OCI-LY1 (cell line): ENCODE measurements at regions not wholly inside any gene's neighbourhood (a gene's known extent, or its start where the extent isn't known, plus 50 kb on each side); places are given as distances from the start of the nearest gene placed in this dataset.
"Not testable (repeated sequence)": the region's sequence is repeated elsewhere in the genome, so short reads cannot be mapped to it uniquely, and the experiment has no call there.

ENCODE experiments used
- H2AFZ ChIP-seq: fragments of 200-600 bp; sonication (generic), shearing (Covaris generic); 2 replicates; pipeline ENCODE4 v1.6.0; 2014; ENCODE audit warnings: antibody characterized with exemption, mild to moderate bottlenecking, low read length
- H3F3A ChIP-seq: fragments of 200-600 bp; sonication (generic), shearing (Covaris generic); 2 replicates; pipeline ENCODE4 v1.6.0; 2014; ENCODE audit warnings: mild to moderate bottlenecking, antibody characterized with exemption, low read length, moderate library complexity; ENCODE audit not compliant: insufficient read depth
- H3K27ac ChIP-seq: fragments of 200-600 bp; sonication (generic); 2 replicates; pipeline ENCODE4 v1.5.1; 2014; ENCODE audit warnings: low read length, mixed run types, mild to moderate bottlenecking, low read depth; ENCODE audit not compliant: poor library complexity, severe bottlenecking
- H3K27me3 ChIP-seq: fragments of 200-600 bp; sonication (generic); 2 replicates; pipeline ENCODE4 v1.6.0; 2014; ENCODE audit warnings: antibody characterized with exemption, mild to moderate bottlenecking, low read length, moderate library complexity; ENCODE audit not compliant: insufficient read depth
- H3K36me3 ChIP-seq: fragments of 200-600 bp; sonication (generic); 2 replicates; pipeline ENCODE4 v1.6.1; 2014; ENCODE audit warnings: mild to moderate bottlenecking, antibody characterized with exemption, low read length, moderate library complexity, mixed read lengths; ENCODE audit not compliant: insufficient read depth
- H3K4me1 ChIP-seq: fragments of 200-600 bp; sonication (generic); 2 replicates; pipeline ENCODE4 v1.5.1; 2014; ENCODE audit warnings: mild to moderate bottlenecking, low read length, moderate library complexity; ENCODE audit not compliant: insufficient read depth, severe bottlenecking
- H3K4me2 ChIP-seq: fragments of 200-600 bp; sonication (generic), shearing (Covaris generic); 2 replicates; pipeline ENCODE4 v1.6.1; 2014; ENCODE audit warnings: low read length
- H3K4me3 ChIP-seq: fragments of 200-600 bp; sonication (generic); 2 replicates; pipeline ENCODE4 v1.5.1; 2014; ENCODE audit warnings: low read length, low read depth, mild to moderate bottlenecking, mixed read lengths; ENCODE audit not compliant: poor library complexity, severe bottlenecking
- H3K79me2 ChIP-seq: fragments of 200-600 bp; shearing (Covaris generic); 2 replicates; pipeline ENCODE4 v1.6.1; 2016; ENCODE audit warnings: mixed run types, low read length, mixed read lengths; ENCODE audit not compliant: insufficient read depth
- H3K9ac ChIP-seq: fragments of 200-600 bp; sonication (generic), shearing (Covaris generic); 2 replicates; pipeline ENCODE4 v1.6.1; 2014; ENCODE audit warnings: mild to moderate bottlenecking, low read length, mixed read lengths
- H3K9me2 ChIP-seq: fragments of 200-600 bp; sonication (generic), shearing (Covaris generic); 2 replicates; pipeline ENCODE4 v1.6.1; 2014; ENCODE audit warnings: low read depth, mild to moderate bottlenecking, low read length, mixed read lengths
- H3K9me3 ChIP-seq: fragments of 200-600 bp; shearing (Covaris generic); 2 replicates; pipeline ENCODE4 v1.6.1; 2014; ENCODE audit warnings: low read length, mixed read lengths
- H4K20me1 ChIP-seq: fragments of 200-600 bp; sonication (generic), shearing (Covaris generic); 2 replicates; pipeline ENCODE4 v1.6.0; 2016; ENCODE audit warnings: mild to moderate bottlenecking, low read length; ENCODE audit not compliant: insufficient read depth
- EZH2 ChIP-seq: fragments of 200-600 bp; sonication (generic), shearing (Covaris generic); IDR thresholded peaks from 2 replicates; pipeline ENCODE4 v1.8.0; 2017; ENCODE audit warnings: borderline replicate concordance, mixed run types, mild to moderate bottlenecking, antibody characterized with exemption, low read length, moderate library complexity, mixed read lengths
- TF ChIP-seq, protein P1 (sequence below): fragments of 200-600 bp; sonication (generic), shearing (Covaris generic); IDR thresholded peaks from 2 replicates; pipeline ENCODE4 v1.5.1; 2017; ENCODE audit warnings: mild to moderate bottlenecking, antibody characterized with exemption, low read length, moderate library complexity, mixed read lengths

DNA sequence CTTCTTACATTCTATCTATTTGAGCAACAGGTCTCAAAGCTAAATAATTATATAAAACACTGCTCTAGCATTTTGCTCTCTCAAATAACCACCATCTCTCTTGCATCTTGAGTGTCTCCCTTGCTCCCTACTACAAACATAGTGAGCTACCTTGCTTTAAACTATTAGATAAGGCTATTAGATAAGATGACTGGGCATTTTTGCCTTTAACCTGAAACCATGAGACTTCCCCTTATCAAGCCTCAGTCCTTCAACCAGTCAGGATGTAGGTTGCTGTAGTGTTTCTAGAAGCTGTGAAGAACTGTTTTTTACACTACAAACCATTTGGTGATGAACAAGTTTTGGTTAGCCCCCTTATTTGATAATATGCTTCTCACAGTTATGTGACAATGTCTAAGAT lies 115.4 kb upstream of the MAP2 start:
- Histone ChIP-seq H3K36me3 (no peaks in the 10 kb centered on the region), H2AFZ (no peak overlapping the region)
- TF ChIP-seq, protein P1, sequence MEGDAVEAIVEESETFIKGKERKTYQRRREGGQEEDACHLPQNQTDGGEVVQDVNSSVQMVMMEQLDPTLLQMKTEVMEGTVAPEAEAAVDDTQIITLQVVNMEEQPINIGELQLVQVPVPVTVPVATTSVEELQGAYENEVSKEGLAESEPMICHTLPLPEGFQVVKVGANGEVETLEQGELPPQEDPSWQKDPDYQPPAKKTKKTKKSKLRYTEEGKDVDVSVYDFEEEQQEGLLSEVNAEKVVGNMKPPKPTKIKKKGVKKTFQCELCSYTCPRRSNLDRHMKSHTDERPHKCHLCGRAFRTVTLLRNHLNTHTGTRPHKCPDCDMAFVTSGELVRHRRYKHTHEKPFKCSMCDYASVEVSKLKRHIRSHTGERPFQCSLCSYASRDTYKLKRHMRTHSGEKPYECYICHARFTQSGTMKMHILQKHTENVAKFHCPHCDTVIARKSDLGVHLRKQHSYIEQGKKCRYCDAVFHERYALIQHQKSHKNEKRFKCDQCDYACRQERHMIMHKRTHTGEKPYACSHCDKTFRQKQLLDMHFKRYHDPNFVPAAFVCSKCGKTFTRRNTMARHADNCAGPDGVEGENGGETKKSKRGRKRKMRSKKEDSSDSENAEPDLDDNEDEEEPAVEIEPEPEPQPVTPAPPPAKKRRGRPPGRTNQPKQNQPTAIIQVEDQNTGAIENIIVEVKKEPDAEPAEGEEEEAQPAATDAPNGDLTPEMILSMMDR, result no peak
- no peak for TF ChIP-seq EZH2

DNA sequence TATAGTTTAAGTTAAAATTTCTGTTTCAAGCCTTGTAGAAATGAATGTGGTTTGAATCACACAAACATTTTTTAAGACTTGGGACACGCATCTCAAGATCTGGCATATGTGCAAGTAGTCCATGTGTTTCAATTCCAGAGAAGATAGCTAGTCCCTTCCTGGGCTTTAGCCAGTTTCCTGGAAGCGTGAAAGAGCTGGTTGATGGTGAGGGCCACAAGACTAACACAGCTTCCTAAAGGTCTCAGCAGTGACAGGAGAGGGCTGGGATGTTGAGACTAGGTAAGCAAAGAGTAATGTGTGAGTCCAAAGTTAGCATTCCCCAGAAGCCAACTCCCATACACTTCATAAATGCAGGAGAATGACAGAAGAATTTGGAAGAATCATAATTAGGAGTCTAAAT lies 111.9 kb upstream of the MAP2 start:
- no peaks in the 10 kb centered on the region for H3K27me3 ChIP-seq
- no peaks in the 10 kb centered on the region for H4K20me1 ChIP-seq
- H3K36me3 ChIP-seq, result no peaks in the 10 kb centered on the region
- H3F3A ChIP-seq, result no peaks in the 10 kb centered on the region
- no peaks in the 10 kb centered on the region for H3K79me2 ChIP-seq
- H3K4me1 ChIP-seq, result no peaks in the 10 kb centered on the region
- no peaks in the 10 kb centered on the region for H3K9me3 ChIP-seq
- no peak overlapping the region for H3K4me3 ChIP-seq
- H3K4me2 ChIP-seq, result no peak overlapping the region
- H3K9ac ChIP-seq, result no peak overlapping the region
- no peaks in the 10 kb centered on the region for H3K9me2 ChIP-seq
- TF ChIP-seq, protein P1, result no peak
- TF ChIP-seq EZH2, result no peak
- H2AFZ ChIP-seq, result no peak overlapping the region
- no peak overlapping the region for H3K27ac ChIP-seq

More for the DNA sequence above, 115.4 kb upstream of the MAP2 start:
- Histone ChIP-seq H3K9me3 (no peaks in the 10 kb centered on the region), H3K4me2 (no peak overlapping the region), H3K79me2 (no peaks in the 10 kb centered on the region), H4K20me1 (no peaks in the 10 kb centered on the region), H3K9ac (no peak overlapping the region), H3K4me3 (no peak overlapping the region), H3K4me1 (no peaks in the 10 kb centered on the region), H3F3A (no peaks in the 10 kb centered on the region), H3K27ac (no peak overlapping the region), H3K27me3 (no peaks in the 10 kb centered on the region; the same call in 1 of the 2 replicates), H3K9me2 (no peaks in the 10 kb centered on the region)

DNA sequence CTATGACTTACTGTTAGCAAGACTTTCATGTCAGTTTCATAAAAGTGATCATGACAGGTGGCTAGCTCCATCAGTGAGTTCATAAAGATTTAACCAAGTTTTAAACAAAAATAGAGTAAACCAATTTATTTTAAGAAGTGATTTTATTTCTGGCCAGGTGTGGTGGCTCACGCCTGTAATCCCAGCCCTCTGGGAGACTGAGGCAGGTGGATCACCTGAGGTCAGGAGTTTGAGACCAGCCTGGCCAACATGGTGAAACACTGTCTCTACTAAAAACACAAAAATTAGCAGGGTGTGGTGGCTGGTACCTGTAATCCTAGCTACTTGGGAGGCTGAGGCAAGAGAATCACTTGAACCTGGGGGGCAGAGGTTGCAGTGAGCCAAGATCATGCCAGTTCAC lies 111.4 kb upstream of the MAP2 start:
- H3K4me2 ChIP-seq, H3K9me3 ChIP-seq, H3K4me3 ChIP-seq, H3K79me2 ChIP-seq, H3K9ac ChIP-seq, H3K27ac ChIP-seq, H3K36me3 ChIP-seq, H3K27me3 ChIP-seq, H3F3A ChIP-seq, H3K9me2 ChIP-seq, H3K4me1 ChIP-seq, H2AFZ ChIP-seq, H4K20me1 ChIP-seq: not testable (repeated sequence)

DNA sequence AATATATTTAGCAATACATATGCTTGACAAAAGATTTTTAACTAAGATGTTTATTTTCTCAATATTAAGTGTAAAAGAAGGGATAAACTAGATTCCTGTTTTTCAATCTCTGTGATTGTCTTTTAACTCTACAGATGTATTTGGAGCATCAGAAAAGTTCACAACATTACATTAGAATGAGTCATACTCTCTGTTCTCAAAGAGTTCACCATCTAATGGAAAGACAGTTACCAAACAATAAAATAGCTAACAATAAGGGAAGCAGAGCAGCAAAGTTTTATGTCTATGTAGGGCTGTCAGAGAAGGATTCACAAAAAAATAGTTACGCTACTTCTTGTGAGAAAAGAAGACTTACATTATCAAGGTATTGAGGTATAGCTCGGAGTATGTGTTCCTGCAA lies 109.2 kb upstream of the MAP2 start:
- no peak overlapping the region for H3K9ac ChIP-seq
- no peak overlapping the region for H2AFZ ChIP-seq
- no peaks in the 10 kb centered on the region for H4K20me1 ChIP-seq
- TF ChIP-seq EZH2, result no peak
- TF ChIP-seq, protein P1, result no peak
- H3K27ac ChIP-seq, result no peak overlapping the region
- no peaks in the 10 kb centered on the region for H3K36me3 ChIP-seq
- H3K4me2 ChIP-seq, result no peak overlapping the region
- no peaks in the 10 kb centered on the region for H3K9me3 ChIP-seq
- no peaks in the 10 kb centered on the region for H3K79me2 ChIP-seq
- H3F3A ChIP-seq, result no peaks in the 10 kb centered on the region
- H3K27me3 ChIP-seq, result no peaks in the 10 kb centered on the region
- no peak overlapping the region for H3K4me3 ChIP-seq
- H3K9me2 ChIP-seq, result no peaks in the 10 kb centered on the region
- no peaks in the 10 kb centered on the region for H3K4me1 ChIP-seq
